ENCODE measurements at regions not wholly inside any gene's neighbourhood (a gene's known extent, or its start where the extent isn't known, plus 50 kb on each side); places are given as distances from the start of the nearest gene placed in this dataset.
"Not testable (repeated sequence)": the region's sequence is repeated elsewhere in the genome, so short reads cannot be mapped to it uniquely, and the experiment has no call there.

- Mint-ChIP-seq H3K27me3 (no peaks in the 10 kb centered on the region), H3K4me1 (ENCODE audit: low read depth) (no peaks in the 10 kb centered on the region), H3K36me3 (ENCODE audit: low read depth) (no peaks in the 10 kb centered on the region), H3K9me3 (no peaks in the 10 kb centered on the region), H3K4me3 (no peak overlapping the region), H3K27ac (no peak overlapping the region)
- no peak for DNase-seq
These were observed 232.5 kb downstream of the RAB38 start for GRCh38 chr11:87942786-87943185.

DNA sequence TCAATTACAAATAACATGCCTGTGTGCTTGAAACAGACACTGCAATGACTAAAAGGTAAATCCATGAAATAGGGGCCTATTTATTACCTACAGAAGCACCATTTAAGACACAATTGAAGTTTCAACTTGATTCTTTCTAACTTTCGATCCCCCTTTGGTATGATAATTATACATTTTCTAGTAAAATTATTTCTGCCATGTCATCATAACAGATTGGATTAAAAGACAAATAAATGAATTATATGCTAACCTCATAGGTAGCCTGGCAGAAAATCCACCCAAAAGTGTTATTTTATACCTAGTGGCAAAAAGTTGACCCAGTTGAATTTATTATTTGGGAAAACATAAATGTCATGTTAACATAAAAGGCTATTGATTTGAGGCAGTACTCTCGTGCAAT, 241.1 kb downstream of the RAB38 start:
- Mint-ChIP-seq H3K4me3 (no peak overlapping the region), H3K27ac (no peak overlapping the region), H3K9me3 (no peaks in the 10 kb centered on the region), H3K27me3 (no peaks in the 10 kb centered on the region), H3K36me3 (ENCODE audit: low read depth) (no peaks in the 10 kb centered on the region), H3K4me1 (ENCODE audit: low read depth) (no peaks in the 10 kb centered on the region)
- DNase-seq, result no peak

- peaks cover 3% of the 10 kb centered on the region for H3K27me3 Mint-ChIP-seq
- DNase-seq, result no peak
- H3K36me3 Mint-ChIP-seq (ENCODE audit: low read depth), result no peaks in the 10 kb centered on the region
- H3K4me3 Mint-ChIP-seq, result no peak overlapping the region
- no peak overlapping the region for H3K27ac Mint-ChIP-seq
- H3K4me1 Mint-ChIP-seq (ENCODE audit: low read depth), result no peaks in the 10 kb centered on the region
- no peaks in the 10 kb centered on the region for H3K9me3 Mint-ChIP-seq
These were observed 248.8 kb downstream of the RAB38 start for GRCh38 chr11:87926250-87926970.

GRCh38 chr11:87924125-87924524, 251.1 kb downstream of the RAB38 start:
- no peak for DNase-seq
- H3K9me3 Mint-ChIP-seq, result no peaks in the 10 kb centered on the region
- H3K4me3 Mint-ChIP-seq, result no peak overlapping the region
- H3K27me3 Mint-ChIP-seq, result peaks cover 3% of the 10 kb centered on the region
- H3K27ac Mint-ChIP-seq, result no peak overlapping the region
- no peaks in the 10 kb centered on the region for H3K4me1 Mint-ChIP-seq (ENCODE audit: low read depth)
- H3K36me3 Mint-ChIP-seq (ENCODE audit: low read depth), result no peaks in the 10 kb centered on the region

GRCh38 chr11:87917111-87917510, 258.1 kb downstream of the RAB38 start:
- Mint-ChIP-seq H3K27ac (no peak overlapping the region), H3K9me3 (no peaks in the 10 kb centered on the region), H3K4me3 (no peak overlapping the region), H3K27me3 (peaks cover 3% of the 10 kb centered on the region), H3K4me1 (ENCODE audit: low read depth) (no peaks in the 10 kb centered on the region), H3K36me3 (ENCODE audit: low read depth) (no peaks in the 10 kb centered on the region)
- DNase-seq, result no peak

DNA sequence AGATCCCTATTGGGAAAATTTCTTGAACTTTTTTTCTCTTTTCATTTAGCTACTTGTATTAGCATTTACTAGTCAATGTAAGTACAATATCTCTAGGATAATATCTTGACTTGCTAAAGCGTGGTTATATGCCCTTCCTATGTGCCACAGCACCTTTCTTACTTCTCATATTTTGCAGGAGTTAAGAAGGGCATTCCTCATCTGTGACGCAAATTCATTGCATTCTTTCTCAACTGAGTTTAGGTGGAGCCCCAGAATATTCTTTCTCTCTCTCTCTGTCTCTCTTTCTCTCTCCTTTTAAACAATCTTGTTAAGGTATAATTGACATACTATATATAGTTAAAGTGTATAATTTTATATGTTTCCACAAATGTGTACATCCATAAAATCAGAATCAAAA, 266.1 kb downstream of the RAB38 start:
- DNase-seq, result no peak
- no peak overlapping the region for H3K4me3 Mint-ChIP-seq
- no peak overlapping the region for H3K27ac Mint-ChIP-seq
- H3K27me3 Mint-ChIP-seq, result no peaks in the 10 kb centered on the region
- H3K4me1 Mint-ChIP-seq (ENCODE audit: low read depth), result no peaks in the 10 kb centered on the region
- no peaks in the 10 kb centered on the region for H3K36me3 Mint-ChIP-seq (ENCODE audit: low read depth)
- H3K9me3 Mint-ChIP-seq, result no peaks in the 10 kb centered on the region

GRCh38 chr11:87908086-87908485, 267.2 kb downstream of the RAB38 start:
- H3K27me3 Mint-ChIP-seq, result no peaks in the 10 kb centered on the region
- no peak overlapping the region for H3K27ac Mint-ChIP-seq
- H3K9me3 Mint-ChIP-seq, result no peaks in the 10 kb centered on the region
- no peaks in the 10 kb centered on the region for H3K4me1 Mint-ChIP-seq (ENCODE audit: low read depth)
- no peak for DNase-seq
- no peaks in the 10 kb centered on the region for H3K36me3 Mint-ChIP-seq (ENCODE audit: low read depth)
- no peak overlapping the region for H3K4me3 Mint-ChIP-seq

DNA sequence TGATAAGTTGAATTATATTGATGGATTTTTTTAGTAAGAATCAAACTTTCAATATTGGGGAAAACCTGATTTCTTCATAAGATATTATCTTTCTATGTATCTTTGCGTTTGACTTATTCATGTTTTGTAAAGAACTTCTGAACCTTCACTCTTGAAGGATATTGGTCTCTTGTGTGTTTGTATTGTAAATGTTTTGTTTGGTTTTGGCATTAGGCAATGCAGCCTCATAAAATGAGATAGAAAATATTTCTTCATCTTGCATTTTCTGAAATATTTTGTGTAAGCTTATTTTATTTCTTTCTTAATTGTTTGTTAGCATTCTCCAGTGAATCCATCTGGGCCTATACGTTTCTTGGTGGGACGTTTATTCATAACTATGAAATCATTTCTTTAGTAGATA, 271.9 kb downstream of the RAB38 start:
- no peak for DNase-seq
- Mint-ChIP-seq H3K27me3 (no peaks in the 10 kb centered on the region), H3K36me3 (ENCODE audit: low read depth) (no peaks in the 10 kb centered on the region), H3K4me1 (ENCODE audit: low read depth) (no peaks in the 10 kb centered on the region), H3K4me3 (no peak overlapping the region), H3K9me3 (no peaks in the 10 kb centered on the region), H3K27ac (no peak overlapping the region)

GRCh38 chr11:87901341-87901740, 273.9 kb downstream of the RAB38 start:
- DNase-seq, result no peak
- no peaks in the 10 kb centered on the region for H3K9me3 Mint-ChIP-seq
- H3K4me1 Mint-ChIP-seq (ENCODE audit: low read depth), result no peaks in the 10 kb centered on the region
- H3K36me3 Mint-ChIP-seq (ENCODE audit: low read depth), result no peaks in the 10 kb centered on the region
- H3K27ac Mint-ChIP-seq, result no peak overlapping the region
- H3K27me3 Mint-ChIP-seq, result no peaks in the 10 kb centered on the region
- H3K4me3 Mint-ChIP-seq, result no peak overlapping the region

DNA sequence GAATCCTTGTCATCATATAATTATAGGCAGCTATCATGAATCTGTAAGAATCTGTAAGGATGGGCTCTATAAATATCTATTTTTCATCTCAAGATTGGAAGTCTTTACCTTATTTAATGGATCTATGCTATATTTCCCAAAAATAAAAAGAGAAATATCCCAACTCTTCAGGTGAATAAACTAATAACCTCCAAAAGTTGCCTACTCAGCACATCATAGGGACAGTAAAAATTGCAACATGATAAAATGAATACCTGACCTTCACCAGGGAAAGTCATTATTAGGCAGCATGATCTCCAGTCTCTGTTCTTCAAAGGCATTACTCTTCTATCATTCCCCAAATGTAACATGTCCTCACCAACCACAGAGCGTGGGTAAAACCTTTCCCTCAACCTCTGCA, 277.3 kb downstream of the RAB38 start:
- no peaks in the 10 kb centered on the region for H3K9me3 Mint-ChIP-seq
- no peaks in the 10 kb centered on the region for H3K4me1 Mint-ChIP-seq (ENCODE audit: low read depth)
- H3K27ac Mint-ChIP-seq, result no peak overlapping the region
- H3K4me3 Mint-ChIP-seq, result no peak overlapping the region
- no peak for DNase-seq
- no peaks in the 10 kb centered on the region for H3K36me3 Mint-ChIP-seq (ENCODE audit: low read depth)
- no peaks in the 10 kb centered on the region for H3K27me3 Mint-ChIP-seq

- no peak for DNase-seq
- Mint-ChIP-seq H3K27ac (no peak overlapping the region), H3K4me3 (no peak overlapping the region), H3K9me3 (no peaks in the 10 kb centered on the region), H3K27me3 (no peaks in the 10 kb centered on the region), H3K4me1 (ENCODE audit: low read depth) (no peaks in the 10 kb centered on the region), H3K36me3 (ENCODE audit: low read depth) (no peaks in the 10 kb centered on the region)
These were observed 278.2 kb downstream of the RAB38 start for GRCh38 chr11:87897071-87897470.

DNA sequence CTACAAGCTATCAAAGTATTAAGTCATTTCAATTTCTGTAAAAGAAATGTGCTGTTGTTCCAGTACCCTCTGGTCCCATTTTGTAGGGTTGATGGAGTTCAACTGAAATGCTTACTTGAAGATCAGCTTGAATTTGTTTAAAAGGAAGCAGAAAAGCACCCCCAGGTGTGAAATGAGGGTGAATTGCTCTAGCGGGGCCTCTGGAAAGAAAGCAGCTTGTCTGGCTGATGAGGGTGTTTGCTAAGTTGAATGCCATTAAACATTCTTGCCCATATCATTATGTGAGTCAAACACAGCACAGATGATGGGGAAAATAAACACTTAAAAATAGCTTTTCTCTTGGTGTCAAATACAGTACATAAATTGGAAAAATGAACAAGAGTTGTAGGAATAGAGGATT, 280.3 kb downstream of the RAB38 start:
- no peak for DNase-seq
- no peaks in the 10 kb centered on the region for H3K27me3 Mint-ChIP-seq
- no peak overlapping the region for H3K27ac Mint-ChIP-seq
- no peaks in the 10 kb centered on the region for H3K36me3 Mint-ChIP-seq (ENCODE audit: low read depth)
- no peaks in the 10 kb centered on the region for H3K4me1 Mint-ChIP-seq (ENCODE audit: low read depth)
- H3K4me3 Mint-ChIP-seq, result no peak overlapping the region
- H3K9me3 Mint-ChIP-seq, result no peaks in the 10 kb centered on the region

DNA sequence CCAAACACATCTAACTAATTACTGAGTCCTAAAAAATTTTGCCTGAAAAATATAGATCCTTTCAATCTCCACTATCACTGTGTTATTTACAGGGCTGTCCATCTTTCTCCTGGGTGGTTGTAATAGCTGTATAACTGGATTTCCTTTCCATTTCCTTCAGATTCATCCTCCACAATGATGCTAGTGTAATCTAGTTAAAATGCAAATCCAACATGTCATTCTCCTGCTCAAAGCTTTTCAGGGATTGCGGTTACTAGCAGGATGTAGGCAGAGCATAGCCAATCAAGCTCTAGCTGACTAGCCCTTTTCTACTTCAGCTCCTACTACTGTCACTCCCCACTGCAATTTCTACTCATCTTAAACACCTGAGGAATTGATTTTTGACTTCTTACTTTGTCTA, 283.0 kb downstream of the RAB38 start:
- H3K9me3 Mint-ChIP-seq, result no peaks in the 10 kb centered on the region
- no peak for DNase-seq
- no peak overlapping the region for H3K4me3 Mint-ChIP-seq
- H3K27ac Mint-ChIP-seq, result no peak overlapping the region
- H3K36me3 Mint-ChIP-seq (ENCODE audit: low read depth), result no peaks in the 10 kb centered on the region
- no peaks in the 10 kb centered on the region for H3K4me1 Mint-ChIP-seq (ENCODE audit: low read depth)
- no peaks in the 10 kb centered on the region for H3K27me3 Mint-ChIP-seq

- Mint-ChIP-seq H3K27me3 (peaks cover 3% of the 10 kb centered on the region), H3K4me1 (ENCODE audit: low read depth) (no peaks in the 10 kb centered on the region), H3K36me3 (ENCODE audit: low read depth) (no peaks in the 10 kb centered on the region), H3K4me3 (no peak overlapping the region), H3K27ac (no peak overlapping the region), H3K9me3 (no peaks in the 10 kb centered on the region)
- DNase-seq, result no peak
These were observed 286.1 kb downstream of the RAB38 start for GRCh38 chr11:87889126-87889525.

- H3K36me3 Mint-ChIP-seq (ENCODE audit: low read depth); DNase-seq; H3K4me1 Mint-ChIP-seq (ENCODE audit: low read depth); H3K9me3 Mint-ChIP-seq; H3K27me3 Mint-ChIP-seq; H3K4me3 Mint-ChIP-seq; H3K27ac Mint-ChIP-seq: not testable (repeated sequence)
These were observed 290.2 kb downstream of the RAB38 start for GRCh38 chr11:87885084-87885483.

GRCh38 chr11:87879118-87879517, 296.1 kb downstream of the RAB38 start:
- DNase-seq, result no peak
- Mint-ChIP-seq H3K4me1 (ENCODE audit: low read depth) (no peaks in the 10 kb centered on the region), H3K9me3 (no peaks in the 10 kb centered on the region), H3K36me3 (ENCODE audit: low read depth) (no peaks in the 10 kb centered on the region), H3K27me3 (peaks cover under 1% of the 10 kb centered on the region), H3K27ac (no peak overlapping the region), H3K4me3 (no peak overlapping the region)

Measured in activated T-cell treated with anti-CD3 and anti-CD28 coated beads, Interleukin-2, amount 50 U/mL, for 24 hours (primary cell).